GM13976 (cell line): ENCODE measurements at regions not wholly inside any gene's neighbourhood (a gene's known extent, or its start where the extent isn't known, plus 50 kb on each side); places are given as distances from the start of the nearest gene placed in this dataset.
"Not testable (repeated sequence)": the region's sequence is repeated elsewhere in the genome, so short reads cannot be mapped to it uniquely, and the experiment has no call there.

Experiments used
- DNase-seq: peaks from one replicate; pipeline ENCODE4 v3.0.0; 2012; ENCODE audit warnings: low spot score
- in situ Hi-C: fragments of 300-500 bp; cut with MboI; formaldehyde crosslinking; loops from one replicate; pipeline ENCODE4 v1.12.0; 2022; ENCODE audit warnings: low sequenced_read_pairs, mixed read lengths, inconsistent platforms; ENCODE audit not compliant: unreplicated experiment
- TF ChIP-seq, protein P1 (sequence below): IDR thresholded peaks from 2 replicates; pipeline ENCODE4 v1.5.1; 2012; ENCODE audit warnings: borderline replicate concordance, mild to moderate bottlenecking; ENCODE audit not compliant: insufficient read depth; ENCODE audit errors: extremely low read depth, missing control alignments, control extremely low read depth

- no peak for DNase-seq
- in situ Hi-C loops = no loop called here
- TF ChIP-seq, protein P1, sequence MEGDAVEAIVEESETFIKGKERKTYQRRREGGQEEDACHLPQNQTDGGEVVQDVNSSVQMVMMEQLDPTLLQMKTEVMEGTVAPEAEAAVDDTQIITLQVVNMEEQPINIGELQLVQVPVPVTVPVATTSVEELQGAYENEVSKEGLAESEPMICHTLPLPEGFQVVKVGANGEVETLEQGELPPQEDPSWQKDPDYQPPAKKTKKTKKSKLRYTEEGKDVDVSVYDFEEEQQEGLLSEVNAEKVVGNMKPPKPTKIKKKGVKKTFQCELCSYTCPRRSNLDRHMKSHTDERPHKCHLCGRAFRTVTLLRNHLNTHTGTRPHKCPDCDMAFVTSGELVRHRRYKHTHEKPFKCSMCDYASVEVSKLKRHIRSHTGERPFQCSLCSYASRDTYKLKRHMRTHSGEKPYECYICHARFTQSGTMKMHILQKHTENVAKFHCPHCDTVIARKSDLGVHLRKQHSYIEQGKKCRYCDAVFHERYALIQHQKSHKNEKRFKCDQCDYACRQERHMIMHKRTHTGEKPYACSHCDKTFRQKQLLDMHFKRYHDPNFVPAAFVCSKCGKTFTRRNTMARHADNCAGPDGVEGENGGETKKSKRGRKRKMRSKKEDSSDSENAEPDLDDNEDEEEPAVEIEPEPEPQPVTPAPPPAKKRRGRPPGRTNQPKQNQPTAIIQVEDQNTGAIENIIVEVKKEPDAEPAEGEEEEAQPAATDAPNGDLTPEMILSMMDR = no peak
These were observed 283.8 kb downstream of the ALDH8A1 start for GRCh38 chr6:134666125-134666524.

DNA sequence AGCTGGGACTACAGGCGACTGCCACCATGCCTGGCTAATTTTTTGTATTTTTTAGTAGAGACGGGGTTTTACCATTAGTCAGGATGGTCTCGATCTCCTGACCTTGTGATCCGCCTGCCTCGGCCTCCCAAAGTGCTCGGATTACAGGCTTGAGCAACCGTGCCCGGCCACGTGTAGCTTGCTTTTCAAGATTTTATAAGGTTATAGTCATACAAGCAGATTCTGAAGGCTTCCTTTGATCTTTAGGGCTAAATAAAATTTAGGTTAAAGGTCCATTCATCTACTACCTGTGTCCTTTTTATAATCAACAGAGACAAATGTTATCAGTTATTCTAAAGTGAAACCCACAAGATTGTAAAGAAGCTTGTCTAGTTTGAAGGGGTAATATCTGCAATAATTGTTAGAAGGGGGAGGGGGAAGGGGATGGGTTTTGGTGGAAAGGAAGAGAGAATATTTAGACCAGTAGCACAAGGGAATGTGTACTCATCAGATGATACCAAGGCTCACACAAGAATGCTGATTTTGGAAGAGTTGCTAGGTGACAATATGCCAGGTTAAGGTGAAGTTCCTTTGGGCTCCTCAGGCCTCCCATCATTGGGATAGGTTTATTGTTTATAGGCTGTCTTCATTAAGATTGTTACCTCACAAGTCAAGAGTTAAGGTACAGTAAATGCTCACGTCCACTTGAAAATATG is 284.7 kb downstream of the ALDH8A1 start:
- no peak for DNase-seq
- in situ Hi-C loops = no loop called here
- TF ChIP-seq, protein P1 = no peak

- TF ChIP-seq, protein P1 = no peak
- in situ Hi-C loops = no loop called here
These were observed 285.9 kb downstream of the ALDH8A1 start for GRCh38 chr6:134663800-134664535.

DNA sequence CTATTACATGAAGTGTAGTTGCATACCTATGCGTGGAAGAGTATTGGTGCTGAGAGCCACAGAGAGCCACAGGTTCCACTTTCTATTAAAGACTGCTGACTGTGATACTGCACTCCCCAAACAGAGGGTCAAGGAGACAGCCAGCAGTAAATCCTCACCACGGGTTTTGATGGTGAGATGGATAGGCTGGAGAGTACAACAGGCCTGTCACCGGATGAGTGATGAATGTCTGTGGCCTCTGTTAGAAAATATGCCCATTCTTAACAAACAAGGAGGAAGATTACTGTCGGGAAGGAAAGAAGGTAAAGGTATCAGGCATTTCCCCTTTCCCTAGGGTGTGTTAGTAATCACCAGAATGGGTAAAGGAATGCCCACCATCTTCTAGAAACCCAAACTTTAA is 286.5 kb downstream of the ALDH8A1 start:
- no peak for DNase-seq
- in situ Hi-C loops = no loop called here
- TF ChIP-seq, protein P1 = no peak

More at GRCh38 chr6:134663800-134664535, 285.9 kb downstream of the ALDH8A1 start:
- no peak for DNase-seq

GRCh38 chr6:134662077-134662700 is 287.7 kb downstream of the ALDH8A1 start:
- in situ Hi-C loops = no loop called here
- TF ChIP-seq, protein P1 = no peak
- no peak for DNase-seq

GRCh38 chr6:134659885-134660284 is 290.0 kb downstream of the ALDH8A1 start:
- in situ Hi-C loops, DNase-seq: not testable (repeated sequence)

DNA sequence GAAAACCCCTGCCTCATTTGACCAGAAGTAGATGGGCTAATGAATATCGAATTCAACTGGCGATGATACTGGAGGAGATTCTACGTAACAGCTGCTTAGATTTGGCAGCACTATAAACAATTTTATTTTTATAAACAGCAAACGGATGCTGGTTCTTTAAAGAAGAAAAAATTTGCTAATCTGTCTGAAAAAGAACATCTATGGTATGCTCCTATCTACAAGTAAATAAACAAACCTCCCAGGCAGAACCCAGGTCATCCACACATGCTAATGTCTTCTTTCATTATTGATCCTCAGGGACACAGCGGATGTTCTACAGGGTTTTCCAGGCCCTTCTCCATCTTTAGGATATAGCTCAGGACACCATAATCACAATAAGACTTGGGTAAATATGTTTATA is 291.3 kb downstream of the ALDH8A1 start:
- in situ Hi-C loops = no loop called here
- TF ChIP-seq, protein P1 = no peak
- no peak for DNase-seq
